Neural crest cell (in vitro differentiated cells): ENCODE measurements at regions not wholly inside any gene's neighbourhood (a gene's known extent, or its start where the extent isn't known, plus 50 kb on each side); places are given as distances from the start of the nearest gene placed in this dataset.
A peak's percentile ranks its signal among the peaks of the same experiment; 100 is the strongest.

Experiments used
- DNase-seq: peaks from one replicate; pipeline ENCODE4 v3.0.0; 2021; ENCODE audit warnings: low read depth, mixed read lengths, low spot score
- H3K27ac Mint-ChIP-seq: one replicate; pipeline ENCODE4 v1.8.0; 2021; ENCODE audit warnings: mild to moderate bottlenecking, mixed read lengths; ENCODE audit not compliant: unreplicated experiment
- H3K27me3 Mint-ChIP-seq: 2 replicates; pipeline ENCODE4 v1.8.0; 2021; ENCODE audit warnings: low read depth, mild to moderate bottlenecking, mixed read lengths
- H3K36me3 Mint-ChIP-seq: 2 replicates; pipeline ENCODE4 v1.8.0; 2021; ENCODE audit warnings: low read depth, mild to moderate bottlenecking, mixed read lengths
- H3K4me1 Mint-ChIP-seq: 2 replicates; pipeline ENCODE4 v1.8.0; 2021; ENCODE audit warnings: mixed read lengths
- H3K4me3 Mint-ChIP-seq: one replicate; pipeline ENCODE4 v1.8.0; 2021; ENCODE audit warnings: mild to moderate bottlenecking, mixed read lengths
- H3K9me3 Mint-ChIP-seq: 2 replicates; pipeline ENCODE4 v1.8.0; 2021; ENCODE audit warnings: mixed read lengths
- TF ChIP-seq, protein P1 (sequence below): fragments of 200-600 bp; sonication (generic); conservative IDR thresholded peaks from 2 replicates; pipeline ENCODE4 v1.5.0; 2021; ENCODE audit warnings: antibody characterized with exemption, mild to moderate bottlenecking

DNA sequence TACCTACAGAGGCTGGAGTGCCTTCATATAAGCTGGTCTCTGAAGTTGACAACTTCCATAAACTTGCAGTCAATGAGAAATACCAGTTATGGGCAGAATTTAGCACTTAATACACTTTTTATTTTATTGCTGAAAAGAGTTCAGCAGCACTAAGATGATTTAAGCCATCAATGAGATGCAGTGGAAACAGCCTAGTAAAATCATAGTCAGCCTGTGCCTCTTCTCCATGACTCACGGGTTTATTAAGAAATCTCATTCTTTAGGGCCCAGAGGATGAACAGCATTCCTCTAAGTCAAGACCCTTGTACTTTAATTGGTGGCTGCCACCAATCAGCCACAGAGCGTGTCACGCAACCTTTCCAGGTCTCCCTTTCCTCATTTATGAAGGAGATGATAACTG lies 1357.9 kb upstream of the CELF4 start:
- Mint-ChIP-seq H3K27me3 (no peaks in the 10 kb centered on the region), H3K4me1 (no peaks in the 10 kb centered on the region), H3K27ac (no peak overlapping the region), H3K9me3 (peaks cover 3% of the 10 kb centered on the region), H3K4me3 (no peak overlapping the region), H3K36me3 (no peaks in the 10 kb centered on the region)
- no peak for DNase-seq
- TF ChIP-seq, protein P1, sequence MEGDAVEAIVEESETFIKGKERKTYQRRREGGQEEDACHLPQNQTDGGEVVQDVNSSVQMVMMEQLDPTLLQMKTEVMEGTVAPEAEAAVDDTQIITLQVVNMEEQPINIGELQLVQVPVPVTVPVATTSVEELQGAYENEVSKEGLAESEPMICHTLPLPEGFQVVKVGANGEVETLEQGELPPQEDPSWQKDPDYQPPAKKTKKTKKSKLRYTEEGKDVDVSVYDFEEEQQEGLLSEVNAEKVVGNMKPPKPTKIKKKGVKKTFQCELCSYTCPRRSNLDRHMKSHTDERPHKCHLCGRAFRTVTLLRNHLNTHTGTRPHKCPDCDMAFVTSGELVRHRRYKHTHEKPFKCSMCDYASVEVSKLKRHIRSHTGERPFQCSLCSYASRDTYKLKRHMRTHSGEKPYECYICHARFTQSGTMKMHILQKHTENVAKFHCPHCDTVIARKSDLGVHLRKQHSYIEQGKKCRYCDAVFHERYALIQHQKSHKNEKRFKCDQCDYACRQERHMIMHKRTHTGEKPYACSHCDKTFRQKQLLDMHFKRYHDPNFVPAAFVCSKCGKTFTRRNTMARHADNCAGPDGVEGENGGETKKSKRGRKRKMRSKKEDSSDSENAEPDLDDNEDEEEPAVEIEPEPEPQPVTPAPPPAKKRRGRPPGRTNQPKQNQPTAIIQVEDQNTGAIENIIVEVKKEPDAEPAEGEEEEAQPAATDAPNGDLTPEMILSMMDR: no peak

DNA sequence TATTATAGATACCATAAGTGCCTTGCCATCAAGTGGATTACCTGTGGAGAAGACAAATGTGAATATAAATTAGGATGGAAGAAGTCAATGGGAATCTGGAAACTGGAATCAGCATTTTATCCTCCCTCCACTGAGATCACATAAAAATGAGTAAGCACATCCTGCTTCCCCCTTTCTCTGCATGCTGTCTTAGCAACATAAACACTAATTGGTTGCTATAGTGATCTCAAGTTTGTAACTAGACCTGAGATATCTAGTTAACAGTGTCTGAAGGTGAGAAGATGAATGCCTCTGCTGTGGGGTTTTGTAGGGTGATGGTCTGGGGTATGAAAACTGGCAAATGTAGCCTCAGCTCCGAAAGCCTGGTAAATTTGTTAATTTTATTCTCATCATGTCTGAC lies 1357.5 kb upstream of the CELF4 start:
- Mint-ChIP-seq H3K27ac (no peak overlapping the region), H3K4me3 (no peak overlapping the region), H3K9me3 (peaks cover 4% of the 10 kb centered on the region), H3K4me1 (no peaks in the 10 kb centered on the region), H3K27me3 (no peaks in the 10 kb centered on the region), H3K36me3 (no peaks in the 10 kb centered on the region)
- no peak for DNase-seq
- TF ChIP-seq, protein P1: no peak

DNA sequence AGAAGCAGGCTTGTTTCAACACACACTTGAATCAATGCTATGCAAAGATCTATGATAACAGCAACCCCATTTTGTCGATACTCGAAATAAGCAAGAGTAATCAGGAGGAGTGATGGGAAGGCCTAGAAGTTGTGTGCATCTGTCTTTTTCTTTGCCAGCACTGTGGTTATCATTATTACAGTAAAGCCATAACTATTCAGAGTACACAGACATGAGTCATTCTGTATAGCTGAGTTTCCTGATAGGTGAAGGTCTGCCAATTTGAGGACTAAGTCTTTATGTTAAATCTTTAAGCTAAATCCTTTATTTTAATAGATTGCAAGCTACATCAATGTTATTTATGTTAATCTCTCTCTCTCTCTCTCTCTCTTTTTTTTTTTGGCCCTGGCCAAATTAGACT lies 1344.4 kb upstream of the CELF4 start:
- Mint-ChIP-seq H3K4me3 (no peak overlapping the region), H3K27me3 (no peaks in the 10 kb centered on the region), H3K9me3 (no peaks in the 10 kb centered on the region), H3K36me3 (no peaks in the 10 kb centered on the region), H3K4me1 (no peaks in the 10 kb centered on the region), H3K27ac (no peak overlapping the region)
- TF ChIP-seq, protein P1: no peak
- no peak for DNase-seq

DNA sequence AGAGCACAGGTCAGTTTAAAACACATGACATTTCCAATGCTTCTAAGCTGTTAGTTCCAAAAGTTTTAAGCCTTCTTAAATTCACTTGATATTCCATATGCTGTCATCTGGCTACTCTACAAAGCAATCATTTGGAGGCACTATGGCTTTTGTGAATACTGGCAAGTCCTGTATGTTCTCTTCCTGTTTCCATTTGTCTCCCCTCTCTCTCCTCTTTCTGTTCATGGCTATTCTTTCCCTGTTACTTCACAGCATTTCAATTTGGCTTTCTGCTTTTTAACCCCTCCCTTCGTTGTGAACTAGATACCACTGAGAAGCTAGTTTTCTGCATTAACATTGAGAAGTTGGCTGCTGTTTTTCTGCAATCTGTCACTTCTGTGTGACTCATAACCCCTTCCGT lies 1337.2 kb upstream of the CELF4 start:
- H3K4me1 Mint-ChIP-seq: no peaks in the 10 kb centered on the region
- H3K36me3 Mint-ChIP-seq: no peaks in the 10 kb centered on the region
- H3K27me3 Mint-ChIP-seq: no peaks in the 10 kb centered on the region
- DNase-seq: no peak
- peak overlapping the region; percentile 1 for H3K27ac Mint-ChIP-seq
- TF ChIP-seq, protein P1: no peak
- H3K9me3 Mint-ChIP-seq: no peaks in the 10 kb centered on the region
- no peak overlapping the region for H3K4me3 Mint-ChIP-seq

DNA sequence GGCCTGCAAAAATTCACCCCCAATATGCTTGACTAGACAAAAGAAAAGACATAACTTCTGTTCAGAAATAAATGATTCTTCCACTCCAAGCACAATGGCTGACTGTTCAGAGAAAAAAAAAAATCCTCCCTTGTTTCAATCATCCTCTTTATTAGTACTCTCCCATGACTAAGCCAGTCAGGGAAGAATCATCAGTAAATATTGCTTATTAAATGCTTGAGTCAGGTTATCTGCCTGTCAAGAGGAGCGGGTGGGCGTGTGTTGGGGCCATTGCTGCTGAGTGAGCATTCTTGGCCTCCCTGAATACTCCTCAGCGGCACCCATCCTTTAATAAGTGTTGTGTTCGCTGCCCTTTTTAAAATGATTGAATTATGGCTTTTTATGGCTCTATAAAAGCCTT lies 1334.8 kb upstream of the CELF4 start:
- Mint-ChIP-seq H3K27me3 (no peaks in the 10 kb centered on the region), H3K27ac (peak overlapping the region; percentile 46), H3K9me3 (no peaks in the 10 kb centered on the region), H3K36me3 (no peaks in the 10 kb centered on the region), H3K4me1 (no peaks in the 10 kb centered on the region), H3K4me3 (no peak overlapping the region)
- DNase-seq: no peak
- TF ChIP-seq, protein P1: no peak

DNA sequence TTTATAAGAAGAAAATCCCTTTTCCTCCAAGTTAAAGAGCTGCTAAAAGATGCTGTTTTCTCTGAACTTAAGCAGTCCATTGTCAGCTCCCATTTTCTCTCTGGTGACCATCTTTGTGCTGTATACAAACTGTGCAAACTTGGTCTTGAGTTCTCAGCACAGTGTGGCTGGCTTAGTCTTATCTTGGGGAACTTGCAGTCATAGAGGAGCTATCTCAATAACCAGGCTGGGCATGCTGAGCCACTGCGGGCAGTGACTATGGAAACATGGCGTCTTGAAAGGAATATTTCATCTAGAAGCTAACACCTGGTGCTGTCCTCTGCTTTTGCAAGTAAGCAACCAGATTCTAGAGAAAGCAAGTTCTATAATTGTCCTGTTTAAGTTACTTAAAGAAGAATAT lies 1334.4 kb upstream of the CELF4 start:
- no peaks in the 10 kb centered on the region for H3K27me3 Mint-ChIP-seq
- no peaks in the 10 kb centered on the region for H3K36me3 Mint-ChIP-seq
- H3K27ac Mint-ChIP-seq: peak overlapping the region; percentile 46
- H3K4me1 Mint-ChIP-seq: no peaks in the 10 kb centered on the region
- DNase-seq: no peak
- H3K9me3 Mint-ChIP-seq: no peaks in the 10 kb centered on the region
- TF ChIP-seq, protein P1: no peak
- no peak overlapping the region for H3K4me3 Mint-ChIP-seq
